ENCODE measurements at regions not wholly inside any gene's neighbourhood (a gene's known extent, or its start where the extent isn't known, plus 50 kb on each side); places are given as distances from the start of the nearest gene placed in this dataset.

- no peak for TF ChIP-seq CTCF (IDR thresholded peaks at IDR 0.05)
Measured at GRCh38 chr18:51498085-51498855, 300.8 kb upstream of the MEX3C start.

GRCh38 chr18:51503351-51503750 lies 305.9 kb upstream of the MEX3C start:
- TF ChIP-seq CTCF (IDR thresholded peaks at IDR 0.05): no peak

- no peak for TF ChIP-seq CTCF (IDR thresholded peaks at IDR 0.05)
Measured at GRCh38 chr18:51506811-51507210, 309.3 kb upstream of the MEX3C start.

GRCh38 chr18:51510020-51510419 lies 312.5 kb upstream of the MEX3C start:
- no peak for TF ChIP-seq CTCF (IDR thresholded peaks at IDR 0.05)

GRCh38 chr18:51513517-51513916 lies 316.0 kb upstream of the MEX3C start:
- TF ChIP-seq CTCF (IDR thresholded peaks at IDR 0.05): no peak

GRCh38 chr18:51514128-51514527 lies 316.6 kb upstream of the MEX3C start:
- TF ChIP-seq CTCF (IDR thresholded peaks at IDR 0.05): no peak

- TF ChIP-seq CTCF (IDR thresholded peaks at IDR 0.05): no peak
Measured at GRCh38 chr18:51516478-51517038, 319.1 kb upstream of the MEX3C start.

Data from LNCAP (cell line).